GM19455 (cell line): ENCODE measurements at regions not wholly inside any gene's neighbourhood (a gene's known extent, or its start where the extent isn't known, plus 50 kb on each side); places are given as distances from the start of the nearest gene placed in this dataset.

Experiments
- ATAC-seq: cut with Tn5 transposase; IDR thresholded peaks from one replicate; pipeline ENCODE4 v1.9.1; 2021; ENCODE audit not compliant: unreplicated experiment

- no peak for ATAC-seq
Measured at GRCh38 chr6:54632984-54633565, 213.5 kb upstream of the FAM83B start.

- no peak for ATAC-seq
Measured at GRCh38 chr6:54633601-54634000, 213.0 kb upstream of the FAM83B start.

GRCh38 chr6:54640911-54641310 is 205.7 kb upstream of the FAM83B start:
- ATAC-seq, result no peak

GRCh38 chr6:54646069-54646950 is 200.3 kb upstream of the FAM83B start:
- ATAC-seq, result no peak

- ATAC-seq, result no peak
Measured at GRCh38 chr6:54646951-54647664, 199.5 kb upstream of the FAM83B start.

- no peak for ATAC-seq
Measured at GRCh38 chr6:54654381-54654780, 192.2 kb upstream of the FAM83B start.

GRCh38 chr6:54655162-54655561 is 191.4 kb upstream of the FAM83B start:
- ATAC-seq, result no peak

GRCh38 chr6:54665278-54665677 is 181.3 kb upstream of the FAM83B start:
- no peak for ATAC-seq

GRCh38 chr6:54680531-54680930 is 166.0 kb upstream of the FAM83B start:
- ATAC-seq, result no peak

GRCh38 chr6:54681267-54681666 is 165.3 kb upstream of the FAM83B start:
- ATAC-seq, result no peak

- ATAC-seq, result no peak
Measured at GRCh38 chr6:54681987-54682386, 164.6 kb upstream of the FAM83B start.

GRCh38 chr6:54689620-54690019 is 157.0 kb upstream of the FAM83B start:
- no peak for ATAC-seq

- no peak for ATAC-seq
Measured at GRCh38 chr6:54690596-54690995, 156.0 kb upstream of the FAM83B start.

GRCh38 chr6:54694928-54695532 is 151.5 kb upstream of the FAM83B start:
- ATAC-seq, result no peak

- no peak for ATAC-seq
Measured at GRCh38 chr6:54695815-54696214, 150.8 kb upstream of the FAM83B start.

- no peak for ATAC-seq
Measured at GRCh38 chr6:54697424-54697823, 149.1 kb upstream of the FAM83B start.

- peak; percentile 64 for ATAC-seq
Measured at GRCh38 chr6:54698974-54699373, 147.6 kb upstream of the FAM83B start.

- no peak for ATAC-seq
Measured at GRCh38 chr6:54700158-54700557, 146.4 kb upstream of the FAM83B start.

- no peak for ATAC-seq
Measured at GRCh38 chr6:54702772-54703171, 143.8 kb upstream of the FAM83B start.

- no peak for ATAC-seq
Measured at GRCh38 chr6:54706391-54706790, 140.2 kb upstream of the FAM83B start.

- ATAC-seq, result no peak
Measured at GRCh38 chr6:54706844-54707605, 139.5 kb upstream of the FAM83B start.
